ENCODE measurements at regions not wholly inside any gene's neighbourhood (a gene's known extent, or its start where the extent isn't known, plus 50 kb on each side); places are given as distances from the start of the nearest gene placed in this dataset.

- TF ChIP-seq PBX3 (CRISPR knock-in tag; IDR thresholded peaks at IDR 0.05) (no peak), CTCF (tag by site-specific recombination; IDR thresholded peaks at IDR 0.05) (no peak), ZNF121 (tag by site-specific recombination; IDR thresholded peaks at IDR 0.05) (no peak)
Observed at GRCh38 chr14:27557445-27557844, 959.6 kb upstream of the NOVA1 start.

Data from HEK293 (cell line).